C4-2B (cell line): ENCODE measurements at regions not wholly inside any gene's neighbourhood (a gene's known extent, or its start where the extent isn't known, plus 50 kb on each side); places are given as distances from the start of the nearest gene placed in this dataset.

Source experiments
- CTCF ChIP-seq: fragments of 450-650 bp; conservative IDR thresholded peaks from 2 replicates; pipeline ENCODE4 v1.5.1; 2017; ENCODE audit warnings: mild to moderate bottlenecking
- ZFX ChIP-seq: fragments of 450-650 bp; IDR thresholded peaks from 2 replicates; pipeline ENCODE4 v1.6.1; 2017

GRCh38 chrX:121853762-121854613, 806.6 kb downstream of the GLUD2 start:
- TF ChIP-seq CTCF (no peak), ZFX (no peak)
